Transverse colon (tissue), 4 donors: ENCODE measurements at regions not wholly inside any gene's neighbourhood (a gene's known extent, or its start where the extent isn't known, plus 50 kb on each side); places are given as distances from the start of the nearest gene placed in this dataset.
"Not testable (repeated sequence)": the region's sequence is repeated elsewhere in the genome, so short reads cannot be mapped to it uniquely, and the experiment has no call there.

Source experiments
- DNase-seq: peaks from one replicate; pipeline ENCODE4 v3.0.0-alpha.2; 2019
- H3K27ac ChIP-seq, 4 donors: fragments of 200-600 bp; sonication (generic); 2 replicates each; pipeline ENCODE4 v1.5.1; 2016 to 2018; ENCODE audit warnings: inconsistent platforms in 4 of 4
- H3K27me3 ChIP-seq: fragments of 200-600 bp; sonication (generic); 2 replicates; pipeline ENCODE4 v1.5.1; 2017; ENCODE audit warnings: inconsistent platforms
- H3K36me3 ChIP-seq, 4 donors: fragments of 200-600 bp; sonication (generic); 2 replicates each; pipeline ENCODE4 v1.5.1; 2017 to 2019; ENCODE audit warnings: inconsistent platforms in 4 of 4
- H3K4me1 ChIP-seq, 4 donors: fragments of 200-600 bp; sonication (generic); 2 replicates each; pipeline ENCODE4 v1.5.1; 2017 to 2020; ENCODE audit warnings: inconsistent platforms in 4 of 4
- H3K4me3 ChIP-seq, 4 donors: fragments of 200-600 bp; sonication (generic); 1 replicate in 1 of 4; 2 replicates in 3 of 4; pipeline versions ENCODE4 v1.5.1 to v1.6.1; 2017 to 2019; ENCODE audit warnings: inconsistent platforms in 4 of 4
- H3K9me3 ChIP-seq, 2 donors: fragments of 200-600 bp; sonication (generic); 2 replicates each; pipeline ENCODE4 v1.5.1; 2017 to 2019; ENCODE audit warnings: inconsistent platforms in 2 of 2
- EP300 ChIP-seq: sonication (generic); formaldehyde crosslinking; IDR thresholded peaks from one replicate; pipeline ENCODE4 v1.6.1; 2017; ENCODE audit warnings: antibody characterized with exemption, low read depth
- POLR2A ChIP-seq: fragments of 450-650 bp; IDR thresholded peaks from one replicate; pipeline ENCODE4 v1.6.1; 2016; ENCODE audit warnings: antibody characterized with exemption, mild to moderate bottlenecking, moderate library complexity
- POLR2AphosphoS5 ChIP-seq, 3 donors: sonication (generic); formaldehyde crosslinking; IDR thresholded peaks; one replicate each; pipeline ENCODE4 v1.6.1; 2016; ENCODE audit warnings: antibody characterized with exemption in 3 of 3
- WGBS, 2 donors: methylation state at CpG; one replicate each; pipeline ENCODE4 v1.1.5; 2018; ENCODE audit warnings: low coverage in 1 of 2; 5-methylcytosine and 5-hydroxymethylcytosine counted together
- in situ Hi-C, 4 donors: fragments of 200-750 bp; cut with MboI; loops; one replicate each; pipeline versions ENCODE4 v1.15.0 to v1.15.1; 2017; ENCODE audit warnings: low sequenced_read_pairs in 3 of 4, low pct_ligation_motif_present in 1 of 4, low pct_unique_long_range_greater_than_20kb in 1 of 4
- intact Hi-C: fragments of 100-400 bp; cut with DNase I; formaldehyde crosslinking; loops from one replicate; pipeline ENCODE4 v1.15.1; 2023; ENCODE audit warnings: low total_unique reads
- TF ChIP-seq, protein P1 (sequence below), 5 experiments: fragments of 200-600 bp in 3 of 5; fragments of 450-650 bp in 2 of 5; sonication (generic) in 3 of 5; IDR thresholded peaks; 1 replicate in 2 of 5; 2 replicates in 3 of 5; pipeline ENCODE4 v1.5.1; 2016 to 2017; ENCODE audit warnings: antibody characterized with exemption in 5 of 5, inconsistent platforms in 3 of 5, mild to moderate bottlenecking in 2 of 5, moderate library complexity in 1 of 5

DNA sequence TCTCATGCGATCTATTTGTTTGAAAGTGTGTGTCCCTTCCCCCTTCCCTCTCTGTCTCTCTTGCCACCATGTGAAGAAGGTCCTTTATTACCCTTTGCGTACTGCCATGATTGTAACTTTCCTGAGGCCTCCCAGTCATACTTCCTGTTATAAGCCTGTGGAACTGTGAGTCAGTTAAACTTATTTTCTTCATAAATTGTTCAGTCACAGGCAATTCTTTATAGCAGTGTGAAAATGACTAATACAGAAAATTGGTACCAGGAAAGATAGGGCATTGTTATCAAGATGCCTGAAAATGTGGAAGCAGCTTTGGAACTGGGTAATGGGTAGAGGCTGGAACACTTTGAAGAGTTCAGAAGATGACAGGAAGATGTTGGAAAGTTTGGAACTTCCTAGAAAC is 743.7 kb upstream of the NECTIN3 start:
- Histone ChIP-seq H3K9me3 (no peaks in the 10 kb centered on the region), H3K4me3 (no peak overlapping the region), H3K36me3 (no peaks in the 10 kb centered on the region), H3K27ac (no peak overlapping the region), H3K4me1 (no peaks in the 10 kb centered on the region), H3K27me3 (no peaks in the 10 kb centered on the region)
- DNase-seq = no peak
- 70 to 80% methylated on average over 2 of the region's 2 CpGs for WGBS, 2 donors
- intact Hi-C loops (no loop called here), in situ Hi-C loops (no loop called here)
- TF ChIP-seq POLR2AphosphoS5 (IDR thresholded peaks at IDR 0.05) = no peak
- no peak for TF ChIP-seq EP300
- TF ChIP-seq POLR2A = no peak
- TF ChIP-seq, protein P1, sequence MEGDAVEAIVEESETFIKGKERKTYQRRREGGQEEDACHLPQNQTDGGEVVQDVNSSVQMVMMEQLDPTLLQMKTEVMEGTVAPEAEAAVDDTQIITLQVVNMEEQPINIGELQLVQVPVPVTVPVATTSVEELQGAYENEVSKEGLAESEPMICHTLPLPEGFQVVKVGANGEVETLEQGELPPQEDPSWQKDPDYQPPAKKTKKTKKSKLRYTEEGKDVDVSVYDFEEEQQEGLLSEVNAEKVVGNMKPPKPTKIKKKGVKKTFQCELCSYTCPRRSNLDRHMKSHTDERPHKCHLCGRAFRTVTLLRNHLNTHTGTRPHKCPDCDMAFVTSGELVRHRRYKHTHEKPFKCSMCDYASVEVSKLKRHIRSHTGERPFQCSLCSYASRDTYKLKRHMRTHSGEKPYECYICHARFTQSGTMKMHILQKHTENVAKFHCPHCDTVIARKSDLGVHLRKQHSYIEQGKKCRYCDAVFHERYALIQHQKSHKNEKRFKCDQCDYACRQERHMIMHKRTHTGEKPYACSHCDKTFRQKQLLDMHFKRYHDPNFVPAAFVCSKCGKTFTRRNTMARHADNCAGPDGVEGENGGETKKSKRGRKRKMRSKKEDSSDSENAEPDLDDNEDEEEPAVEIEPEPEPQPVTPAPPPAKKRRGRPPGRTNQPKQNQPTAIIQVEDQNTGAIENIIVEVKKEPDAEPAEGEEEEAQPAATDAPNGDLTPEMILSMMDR (IDR thresholded peaks at IDR 0.05) = no peak

DNA sequence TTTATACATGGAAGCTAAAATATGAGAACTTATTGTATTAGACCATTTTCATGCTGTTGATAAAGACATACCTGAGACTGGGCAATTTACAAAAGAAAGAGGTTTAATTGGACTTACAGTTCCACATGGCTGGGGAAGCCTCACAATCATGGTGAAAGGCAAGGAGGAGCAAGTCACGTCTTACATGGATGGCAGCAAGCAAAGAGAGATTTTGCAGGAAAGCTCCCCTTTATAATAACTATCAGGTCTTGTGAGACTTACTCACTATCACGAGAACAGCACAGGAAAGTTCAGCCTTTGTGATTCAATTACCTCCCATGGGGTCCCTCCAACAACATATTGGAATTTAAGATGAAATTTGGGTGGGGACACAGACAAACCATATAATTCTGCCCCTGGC is 740.1 kb upstream of the NECTIN3 start:
- H3K9me3 ChIP-seq, DNase-seq, H3K4me3 ChIP-seq, in situ Hi-C loops, H3K4me1 ChIP-seq, intact Hi-C loops, H3K27me3 ChIP-seq, H3K27ac ChIP-seq, H3K36me3 ChIP-seq: not testable (repeated sequence)
- WGBS, 2 donors = 75 to 93% methylated on average over 2 of the region's 2 CpGs

DNA sequence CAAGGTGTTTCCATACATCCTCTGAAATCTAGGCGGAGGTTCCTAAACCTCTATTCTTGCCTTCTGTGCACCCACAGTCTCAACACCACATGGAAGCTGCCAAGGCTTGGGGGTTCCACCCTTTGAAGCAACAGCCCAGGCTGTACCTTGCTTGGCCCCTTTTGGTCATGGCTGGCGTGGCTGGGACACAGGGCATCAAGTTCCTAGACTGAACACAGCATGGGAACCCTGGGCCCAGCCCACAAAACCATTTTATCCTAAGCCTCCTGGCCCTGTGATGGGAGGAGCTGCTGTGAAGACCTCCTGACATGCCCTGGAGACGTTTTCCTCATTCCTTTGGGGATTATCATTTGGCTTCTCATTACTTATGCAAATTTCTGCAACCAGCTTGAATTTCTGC is 739.0 kb upstream of the NECTIN3 start:
- Histone ChIP-seq H3K9me3 (peaks cover 0 to 3% of the 10 kb centered on the region in 2 donors), H3K36me3 (no peaks in the 10 kb centered on the region), H3K27ac (no peak overlapping the region), H3K4me3 (no peak overlapping the region), H3K4me1 (no peaks in the 10 kb centered on the region), H3K27me3 (no peaks in the 10 kb centered on the region)
- TF ChIP-seq EP300 (no peak), POLR2A (no peak), POLR2AphosphoS5 (IDR thresholded peaks at IDR 0.05) (no peak)
- TF ChIP-seq, protein P1 (IDR thresholded peaks at IDR 0.05) = no peak
- intact Hi-C loops (no loop called here), in situ Hi-C loops (no loop called here)
- 73% methylated on average over 3 of the region's 3 CpGs; no CpG with 5 or more reads in 1 of the 2 donors for WGBS, 2 donors
- no peak for DNase-seq

DNA sequence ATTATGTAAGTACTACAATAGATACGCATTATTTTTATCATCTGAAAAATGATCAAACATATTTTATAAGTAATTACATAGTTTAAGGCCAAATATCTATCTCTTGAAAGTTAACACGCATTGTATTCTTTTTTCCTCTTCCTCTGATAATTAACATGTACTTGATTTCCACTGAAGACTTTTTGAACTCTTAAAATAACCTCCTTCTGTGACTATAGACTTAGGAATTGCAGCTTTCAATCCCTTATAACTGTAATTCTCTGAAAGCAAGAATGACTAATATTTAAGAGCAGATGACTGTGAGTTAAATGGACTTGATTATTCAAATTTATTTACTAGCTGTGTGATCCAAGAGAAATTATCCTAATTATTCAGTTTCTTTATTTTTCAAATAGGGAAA is 730.6 kb upstream of the NECTIN3 start:
- Histone ChIP-seq H3K4me3 (no peak overlapping the region), H3K9me3 (peaks cover 0 to 3% of the 10 kb centered on the region in 2 donors), H3K27ac (no peak overlapping the region), H3K36me3 (no peaks in the 10 kb centered on the region), H3K27me3 (no peaks in the 10 kb centered on the region), H3K4me1 (no peaks in the 10 kb centered on the region)
- 91 to 92% methylated on average over 2 of the region's 2 CpGs for WGBS, 2 donors
- no peak for DNase-seq
- TF ChIP-seq POLR2AphosphoS5 (IDR thresholded peaks at IDR 0.05) (no peak), EP300 (no peak), POLR2A (no peak)
- TF ChIP-seq, protein P1 (IDR thresholded peaks at IDR 0.05) = no peak
- in situ Hi-C loops (no loop called here), intact Hi-C loops (no loop called here)

DNA sequence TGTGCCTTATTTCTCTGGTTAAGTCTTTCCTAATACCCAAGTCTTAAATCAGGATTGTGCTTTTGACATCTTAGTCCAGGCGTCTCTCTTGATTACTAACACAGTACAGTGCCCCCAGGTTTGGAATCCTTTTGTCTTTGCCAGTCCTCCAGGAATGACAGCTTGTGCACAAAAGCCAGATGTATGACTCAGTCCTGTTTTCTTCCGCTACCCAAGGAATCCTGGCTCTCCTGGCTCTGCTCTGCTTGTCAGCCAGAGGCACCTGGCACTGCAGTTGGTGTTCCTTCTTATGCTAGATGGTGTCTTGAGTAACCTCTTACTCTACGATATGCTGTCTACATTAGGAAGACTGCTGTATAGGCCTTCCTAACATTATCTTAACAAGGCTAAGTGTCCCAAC is 728.2 kb upstream of the NECTIN3 start:
- intact Hi-C loops (no loop called here), in situ Hi-C loops (no loop called here)
- TF ChIP-seq, protein P1 (IDR thresholded peaks at IDR 0.05) = no peak
- TF ChIP-seq POLR2A (no peak), POLR2AphosphoS5 (IDR thresholded peaks at IDR 0.05) (peak in 1 of 3 donors; percentile 17), EP300 (no peak)
- Histone ChIP-seq H3K27me3 (no peaks in the 10 kb centered on the region), H3K9me3 (no peaks in the 10 kb centered on the region), H3K4me3 (no peak overlapping the region), H3K36me3 (no peaks in the 10 kb centered on the region), H3K4me1 (no peaks in the 10 kb centered on the region), H3K27ac (no peak overlapping the region)
- WGBS, 2 donors = 74 to 100% methylated on average over 2 to 3 of the region's 3 CpGs
- DNase-seq = no peak
